HG02588 (cell line): ENCODE measurements at regions not wholly inside any gene's neighbourhood (a gene's known extent, or its start where the extent isn't known, plus 50 kb on each side); places are given as distances from the start of the nearest gene placed in this dataset.
"Not testable (repeated sequence)": the region's sequence is repeated elsewhere in the genome, so short reads cannot be mapped to it uniquely, and the experiment has no call there.

Experiments
- ATAC-seq: cut with Tn5 transposase; IDR thresholded peaks from one replicate; pipeline ENCODE4 v1.9.1; 2021; ENCODE audit warnings: mild to moderate bottlenecking, moderate library complexity; ENCODE audit not compliant: unreplicated experiment

GRCh38 chr3:166560253-166560652 is 723.0 kb upstream of the BCHE start:
- ATAC-seq = no peak

GRCh38 chr3:166556955-166557354 is 719.7 kb upstream of the BCHE start:
- no peak for ATAC-seq

- ATAC-seq = no peak
Observed at GRCh38 chr3:166554023-166554422, 716.8 kb upstream of the BCHE start.

GRCh38 chr3:166533740-166534139 is 696.5 kb upstream of the BCHE start:
- no peak for ATAC-seq

- ATAC-seq = no peak
Observed at GRCh38 chr3:166531730-166532129, 694.5 kb upstream of the BCHE start.

GRCh38 chr3:166527325-166527724 is 690.1 kb upstream of the BCHE start:
- no peak for ATAC-seq

- ATAC-seq = no peak
Observed at GRCh38 chr3:166526881-166527280, 689.7 kb upstream of the BCHE start.

GRCh38 chr3:166522017-166522416 is 684.8 kb upstream of the BCHE start:
- ATAC-seq = no peak

GRCh38 chr3:166519443-166519842 is 682.2 kb upstream of the BCHE start:
- ATAC-seq = no peak

- ATAC-seq = no peak
Observed at GRCh38 chr3:166518040-166518439, 680.8 kb upstream of the BCHE start.

- no peak for ATAC-seq
Observed at GRCh38 chr3:166510382-166510781, 673.2 kb upstream of the BCHE start.

- not testable (repeated sequence) for ATAC-seq
Observed at GRCh38 chr3:166500420-166500819, 663.2 kb upstream of the BCHE start.

- ATAC-seq = no peak
Observed at GRCh38 chr3:166499636-166500035, 662.4 kb upstream of the BCHE start.

- no peak for ATAC-seq
Observed at GRCh38 chr3:166498446-166498845, 661.2 kb upstream of the BCHE start.

GRCh38 chr3:166489826-166490225 is 652.6 kb upstream of the BCHE start:
- no peak for ATAC-seq

- ATAC-seq = no peak
Observed at GRCh38 chr3:166488977-166489672, 651.9 kb upstream of the BCHE start.

- ATAC-seq = no peak
Observed at GRCh38 chr3:166484470-166484869, 647.2 kb upstream of the BCHE start.

- no peak for ATAC-seq
Observed at GRCh38 chr3:166481340-166481739, 644.1 kb upstream of the BCHE start.

- ATAC-seq = no peak
Observed at GRCh38 chr3:166478356-166478755, 641.1 kb upstream of the BCHE start.

GRCh38 chr3:166473501-166473900 is 636.3 kb upstream of the BCHE start:
- no peak for ATAC-seq

- ATAC-seq = no peak
Observed at GRCh38 chr3:166472015-166472414, 634.8 kb upstream of the BCHE start.

GRCh38 chr3:166471074-166471767 is 634.0 kb upstream of the BCHE start:
- no peak for ATAC-seq
